ENCODE measurements at regions not wholly inside any gene's neighbourhood (a gene's known extent, or its start where the extent isn't known, plus 50 kb on each side); places are given as distances from the start of the nearest gene placed in this dataset.
"Not testable (repeated sequence)": the region's sequence is repeated elsewhere in the genome, so short reads cannot be mapped to it uniquely, and the experiment has no call there.

DNA sequence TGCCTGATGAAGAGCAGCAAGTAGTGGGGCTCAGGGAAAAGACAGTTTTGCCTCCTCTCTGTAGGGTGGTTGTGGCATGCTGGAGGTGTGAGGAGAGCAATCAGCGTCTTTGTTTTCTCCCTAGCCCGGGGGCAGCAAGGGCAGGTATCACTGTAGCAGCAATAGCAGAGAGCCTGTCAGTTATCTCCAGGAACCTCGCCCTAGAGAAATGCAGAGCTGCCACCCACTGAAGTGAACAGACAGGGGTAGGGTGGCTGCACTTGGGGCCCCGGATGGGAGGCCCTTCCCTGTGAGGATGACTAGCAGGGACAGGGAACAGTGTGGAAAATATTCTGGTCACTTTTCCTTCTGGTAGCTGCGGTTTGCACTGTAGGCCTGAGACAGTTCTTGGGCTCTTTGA is 886.5 kb downstream of the CDH8 start:
- ATAC-seq (ENCODE audit: low read depth): no peak

DNA sequence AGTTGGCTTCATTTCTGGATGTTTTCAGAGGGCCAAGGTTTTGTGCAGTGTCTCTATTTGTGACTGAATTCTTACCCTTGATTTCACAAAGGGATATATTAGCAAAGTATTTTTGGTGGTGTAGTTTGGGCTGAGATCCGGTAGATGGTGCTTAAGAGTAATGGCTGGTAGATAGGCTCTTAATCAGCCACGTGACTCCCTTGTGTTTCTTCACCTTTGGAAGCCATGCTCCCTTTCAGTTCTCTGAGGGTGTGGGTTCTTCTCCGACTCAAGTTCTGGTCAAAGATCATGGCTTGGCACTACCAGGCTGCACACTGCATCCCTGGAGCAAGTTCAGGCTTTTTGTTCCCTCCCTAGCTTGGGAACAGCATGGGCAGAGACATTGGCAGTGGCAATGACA is 887.3 kb downstream of the CDH8 start:
- no peak overlapping the region for H3K27ac Mint-ChIP-seq
- no peaks in the 10 kb centered on the region for H3K27me3 Mint-ChIP-seq
- no peak overlapping the region for H3K4me3 Mint-ChIP-seq
- no peaks in the 10 kb centered on the region for H3K36me3 Mint-ChIP-seq
- H3K9me3 Mint-ChIP-seq: no peaks in the 10 kb centered on the region
- H3K4me1 Mint-ChIP-seq: no peaks in the 10 kb centered on the region
- ATAC-seq (ENCODE audit: low read depth) (no peak), DNase-seq (ENCODE audit: low spot score in 2 of 2) (no peak)

More for the DNA sequence above, 886.5 kb downstream of the CDH8 start:
- Mint-ChIP-seq H3K4me1 (no peaks in the 10 kb centered on the region), H3K4me3 (no peak overlapping the region), H3K27ac (no peak overlapping the region), H3K27me3 (no peaks in the 10 kb centered on the region), H3K9me3 (no peaks in the 10 kb centered on the region), H3K36me3 (no peaks in the 10 kb centered on the region)
- no peak for DNase-seq (ENCODE audit: low spot score in 2 of 2)

DNA sequence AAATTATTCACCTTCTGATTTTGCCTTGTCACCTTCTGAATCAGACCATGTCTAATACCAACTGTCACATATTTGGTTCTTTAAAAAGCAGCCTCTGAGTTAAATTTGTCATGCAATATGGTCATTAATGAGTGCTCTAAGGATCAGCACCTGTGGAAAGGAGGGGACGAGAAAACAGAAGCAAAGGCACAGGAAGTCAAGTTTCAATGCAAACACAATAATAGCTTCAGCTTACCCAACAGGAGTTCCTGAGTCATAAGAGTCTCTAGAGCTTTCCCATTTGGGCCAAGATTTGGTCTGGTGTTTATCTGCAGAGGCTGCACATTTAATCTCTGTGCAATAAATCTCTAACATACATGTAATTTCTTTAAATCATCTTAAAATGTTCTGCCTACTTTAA is 889.8 kb downstream of the CDH8 start:
- Mint-ChIP-seq H3K4me1 (no peaks in the 10 kb centered on the region), H3K36me3 (no peaks in the 10 kb centered on the region), H3K4me3 (no peak overlapping the region), H3K27me3 (no peaks in the 10 kb centered on the region), H3K27ac (no peak overlapping the region), H3K9me3 (peaks cover 5% of the 10 kb centered on the region)
- DNase-seq (ENCODE audit: low spot score in 2 of 2) (no peak), ATAC-seq (ENCODE audit: low read depth) (no peak)

DNA sequence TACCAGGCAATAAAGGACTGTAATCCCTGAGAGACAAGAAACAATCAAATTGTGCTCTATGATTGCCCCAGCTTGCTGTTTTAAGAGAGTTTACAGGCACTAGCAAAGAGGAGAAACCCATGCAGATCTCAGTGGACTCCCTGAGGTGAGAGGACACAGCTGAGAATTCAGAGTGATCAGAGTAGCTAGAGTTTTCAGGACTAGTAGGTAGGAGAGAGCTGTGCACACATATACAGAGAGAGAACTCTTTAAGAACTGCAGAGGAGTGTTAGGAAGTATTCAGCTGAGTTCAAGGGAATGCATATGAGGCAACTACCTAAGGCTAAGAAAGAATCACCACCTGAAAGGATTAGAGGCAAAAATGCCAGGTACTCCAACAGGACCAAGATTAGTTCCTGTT is 904.8 kb downstream of the CDH8 start:
- ATAC-seq (ENCODE audit: low read depth) (no peak), DNase-seq (ENCODE audit: low spot score in 2 of 2) (no peak)
- Mint-ChIP-seq H3K9me3 (peaks cover 2% of the 10 kb centered on the region), H3K27ac (no peak overlapping the region), H3K4me3 (no peak overlapping the region), H3K27me3 (no peaks in the 10 kb centered on the region), H3K36me3 (no peaks in the 10 kb centered on the region), H3K4me1 (no peaks in the 10 kb centered on the region)

DNA sequence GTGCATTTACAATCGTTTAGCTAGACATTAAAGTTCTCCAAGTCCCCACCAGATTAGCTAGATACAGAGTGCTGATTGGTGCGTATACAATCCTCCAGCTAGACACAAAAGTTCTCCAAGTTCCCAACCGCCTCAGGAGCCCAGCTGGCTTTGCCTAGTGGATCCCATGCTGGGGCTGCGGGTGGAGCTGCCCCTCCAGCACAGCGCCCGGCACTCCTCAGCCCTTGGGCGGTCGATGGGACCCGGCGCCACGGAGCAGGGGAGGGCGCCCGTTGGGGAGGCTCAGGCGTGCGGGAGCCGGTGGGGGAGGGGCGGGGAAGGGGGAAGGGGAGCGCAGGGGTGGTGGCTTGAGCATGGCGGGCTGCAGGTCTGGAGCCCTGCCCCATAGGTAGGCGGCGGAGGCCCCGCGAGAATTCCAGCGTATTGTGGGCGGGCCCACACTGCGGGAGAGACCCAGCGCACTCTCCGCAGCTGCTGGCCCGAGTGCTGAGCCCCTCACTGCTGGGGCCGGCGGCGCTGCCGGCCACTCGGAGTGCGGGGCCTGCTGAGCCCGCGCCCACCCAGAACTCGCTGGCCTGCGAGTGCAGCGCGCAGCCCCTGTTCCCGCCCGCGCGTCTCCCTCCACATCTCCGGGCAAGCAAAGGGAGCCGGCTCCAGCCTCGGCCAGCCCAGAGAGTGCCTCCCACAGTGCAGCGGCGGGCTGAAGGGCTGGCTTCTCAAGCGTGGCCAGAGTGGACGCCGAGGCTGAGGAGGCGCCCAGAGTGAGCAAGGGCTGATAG is 907.5 kb downstream of the CDH8 start:
- H3K36me3 Mint-ChIP-seq: no peaks in the 10 kb centered on the region
- peaks cover 4% of the 10 kb centered on the region for H3K9me3 Mint-ChIP-seq
- no peaks in the 10 kb centered on the region for H3K27me3 Mint-ChIP-seq
- no peaks in the 10 kb centered on the region for H3K4me1 Mint-ChIP-seq
- no peak overlapping the region for H3K4me3 Mint-ChIP-seq
- no peak overlapping the region for H3K27ac Mint-ChIP-seq
- ATAC-seq (ENCODE audit: low read depth) (no peak), DNase-seq (ENCODE audit: low spot score in 2 of 2) (no peak)

DNA sequence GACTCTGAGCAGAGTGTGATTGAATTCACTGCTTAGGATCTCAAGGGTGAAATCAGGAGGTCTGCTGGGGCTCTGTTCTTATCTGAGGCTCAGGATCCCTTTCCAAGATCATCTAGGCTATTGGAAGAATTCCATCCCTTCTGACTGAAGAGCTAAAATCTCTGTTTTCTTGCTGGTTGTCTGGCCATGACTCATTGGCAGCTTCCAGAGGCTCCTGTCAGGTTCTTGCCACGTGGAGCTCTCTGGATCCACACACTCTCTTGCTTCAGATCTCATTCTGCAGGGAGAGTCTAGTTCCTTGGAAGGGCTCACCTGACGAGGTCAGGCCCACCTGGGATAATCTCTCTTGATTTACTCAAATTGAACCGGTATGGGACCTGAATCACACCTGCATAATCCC is 930.7 kb downstream of the CDH8 start:
- Mint-ChIP-seq H3K27ac (no peak overlapping the region), H3K9me3 (peaks cover 2% of the 10 kb centered on the region), H3K4me1 (no peaks in the 10 kb centered on the region), H3K27me3 (no peaks in the 10 kb centered on the region), H3K4me3 (no peak overlapping the region), H3K36me3 (no peaks in the 10 kb centered on the region)
- DNase-seq (ENCODE audit: low spot score in 2 of 2): no peak
- no peak for ATAC-seq (ENCODE audit: low read depth)

DNA sequence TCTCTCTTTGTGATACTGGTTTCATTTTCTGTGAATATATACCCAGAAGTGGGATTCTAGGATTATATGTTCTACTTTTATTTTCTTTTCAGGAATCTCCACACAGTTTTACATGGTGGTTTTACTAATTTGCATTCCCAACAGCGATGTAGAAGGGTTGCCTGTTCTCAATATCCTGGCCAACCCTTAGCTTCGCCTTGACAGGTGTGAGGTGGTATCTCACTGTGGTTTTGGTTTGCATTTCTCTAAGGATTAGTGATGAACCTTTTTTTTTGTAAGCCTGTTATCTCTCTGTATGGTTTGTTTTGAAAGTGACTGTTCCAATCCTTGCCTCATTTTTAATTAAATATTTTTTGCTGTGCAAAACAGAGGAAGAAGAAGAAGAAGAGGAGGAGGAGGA is 937.7 kb downstream of the CDH8 start:
- Mint-ChIP-seq H3K4me1 (no peaks in the 10 kb centered on the region), H3K4me3 (no peak overlapping the region), H3K36me3 (no peaks in the 10 kb centered on the region), H3K27ac (no peak overlapping the region), H3K9me3 (peaks cover 7% of the 10 kb centered on the region), H3K27me3 (no peaks in the 10 kb centered on the region)
- DNase-seq (ENCODE audit: low spot score in 2 of 2): no peak
- ATAC-seq (ENCODE audit: low read depth): no peak

DNA sequence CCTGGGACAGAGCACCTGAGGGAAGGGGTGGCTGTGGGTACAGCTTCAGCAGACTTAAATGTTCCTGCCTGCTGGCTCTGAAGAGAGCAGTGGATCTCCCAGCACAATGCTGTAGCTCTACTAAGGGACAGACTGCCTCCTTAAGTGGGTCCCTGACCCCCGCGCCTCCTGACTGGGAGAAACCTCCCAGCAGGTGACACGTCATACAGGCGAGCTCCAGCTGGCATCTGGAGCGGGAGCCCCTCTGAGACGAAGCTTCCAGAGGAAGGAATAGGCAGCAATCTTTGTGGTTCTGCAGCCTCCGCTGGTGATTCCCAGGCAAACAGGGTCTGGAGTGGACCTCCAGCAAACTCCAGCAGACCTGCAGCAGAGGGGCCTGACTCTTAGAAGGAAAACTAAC is 944.9 kb downstream of the CDH8 start:
- H3K27ac Mint-ChIP-seq; H3K4me1 Mint-ChIP-seq; DNase-seq (ENCODE audit: low spot score in 2 of 2); ATAC-seq (ENCODE audit: low read depth); H3K36me3 Mint-ChIP-seq; H3K4me3 Mint-ChIP-seq; H3K27me3 Mint-ChIP-seq: not testable (repeated sequence)
- H3K9me3 Mint-ChIP-seq: peaks cover 15% of the 10 kb centered on the region

DNA sequence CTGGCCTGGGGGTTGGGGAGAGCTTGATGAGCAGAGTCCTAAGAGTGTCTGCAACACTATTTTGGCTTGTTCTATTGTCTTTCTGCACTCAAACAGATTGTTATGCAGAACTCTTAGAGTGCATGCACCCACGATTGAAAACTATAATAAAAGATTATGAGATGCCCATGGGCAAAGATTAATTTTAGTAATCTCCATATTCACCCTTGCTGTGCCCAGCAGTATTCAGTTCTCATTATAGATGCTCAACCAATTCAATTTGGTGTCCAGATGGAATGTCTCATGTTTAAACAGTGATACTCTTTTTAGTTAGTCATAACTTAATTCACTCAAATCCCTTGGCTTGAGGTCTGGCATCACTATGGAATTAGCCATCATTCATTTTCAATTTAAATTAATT is 952.5 kb downstream of the CDH8 start:
- no peak overlapping the region for H3K27ac Mint-ChIP-seq
- H3K9me3 Mint-ChIP-seq: no peaks in the 10 kb centered on the region
- H3K4me1 Mint-ChIP-seq: no peaks in the 10 kb centered on the region
- no peaks in the 10 kb centered on the region for H3K27me3 Mint-ChIP-seq
- DNase-seq (ENCODE audit: low spot score in 2 of 2) (no peak), ATAC-seq (ENCODE audit: low read depth) (no peak)
- H3K36me3 Mint-ChIP-seq: no peaks in the 10 kb centered on the region
- no peak overlapping the region for H3K4me3 Mint-ChIP-seq

DNA sequence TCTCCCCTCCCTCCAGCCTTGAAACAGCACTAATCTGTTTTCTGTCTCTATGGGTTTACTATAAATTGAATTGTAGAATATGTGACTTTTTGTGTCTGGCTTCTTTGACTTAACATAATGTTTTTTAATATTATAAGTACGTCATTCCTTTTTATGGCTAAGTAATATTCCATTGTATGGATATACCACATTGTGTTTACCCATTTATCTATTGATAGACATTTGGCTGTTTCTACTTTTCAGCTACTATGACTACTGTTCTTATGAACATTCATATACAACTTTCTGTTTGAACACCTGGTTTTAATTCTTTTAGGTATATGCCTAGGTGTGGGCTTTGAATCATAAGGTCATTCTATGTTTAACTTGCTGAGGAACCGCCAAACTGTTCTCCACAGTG is 961.9 kb downstream of the CDH8 start:
- Mint-ChIP-seq H3K27ac (no peak overlapping the region), H3K9me3 (peaks cover 4% of the 10 kb centered on the region), H3K4me1 (no peaks in the 10 kb centered on the region), H3K27me3 (no peaks in the 10 kb centered on the region), H3K36me3 (no peaks in the 10 kb centered on the region), H3K4me3 (no peak overlapping the region)
- DNase-seq (ENCODE audit: low spot score in 2 of 2): no peak
- no peak for ATAC-seq (ENCODE audit: low read depth)

DNA sequence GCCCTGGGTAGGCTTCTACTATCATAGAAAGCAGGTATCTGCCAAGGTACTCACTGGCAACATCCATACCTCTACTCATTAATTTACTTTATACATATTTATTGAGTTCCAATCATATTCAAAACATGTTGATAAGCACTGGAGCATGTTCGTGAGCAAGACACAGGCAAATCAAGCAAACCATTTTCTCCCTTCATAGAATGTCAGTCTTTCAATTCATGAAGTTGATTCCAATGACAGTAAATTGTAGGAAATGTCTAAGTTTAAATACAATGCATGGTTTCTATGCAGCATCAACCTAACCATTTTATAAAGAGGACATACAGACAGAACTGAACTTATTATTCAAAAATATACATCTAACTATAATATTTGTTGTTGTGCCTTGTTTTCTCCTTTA is 978.6 kb downstream of the CDH8 start:
- H3K4me1 Mint-ChIP-seq: no peaks in the 10 kb centered on the region
- H3K9me3 Mint-ChIP-seq: peaks cover 4% of the 10 kb centered on the region
- ATAC-seq (ENCODE audit: low read depth) (no peak), DNase-seq (ENCODE audit: low spot score in 2 of 2) (no peak)
- H3K36me3 Mint-ChIP-seq: no peaks in the 10 kb centered on the region
- no peak overlapping the region for H3K4me3 Mint-ChIP-seq
- H3K27ac Mint-ChIP-seq: no peak overlapping the region
- H3K27me3 Mint-ChIP-seq: no peaks in the 10 kb centered on the region

DNA sequence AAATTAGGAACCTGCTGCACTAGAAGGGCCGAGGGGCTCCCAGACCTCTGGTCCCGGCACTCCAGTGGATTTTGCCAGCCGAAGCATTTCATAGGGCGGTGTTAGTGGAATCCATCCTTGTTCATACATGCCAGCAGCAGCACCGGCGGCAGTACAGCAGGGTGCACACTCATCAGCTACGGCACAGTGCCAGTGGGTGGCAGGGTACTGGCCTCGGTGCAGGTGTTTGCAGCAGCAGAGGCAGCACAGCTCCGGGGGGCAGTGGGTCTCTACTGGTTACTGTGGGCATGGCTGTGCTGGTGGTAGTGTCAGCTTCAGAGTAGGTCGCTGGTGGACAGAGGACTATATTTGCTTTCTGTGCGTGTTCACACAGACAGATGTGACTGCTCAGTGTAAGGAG is 985.7 kb downstream of the CDH8 start:
- H3K27ac Mint-ChIP-seq: no peak overlapping the region
- DNase-seq (ENCODE audit: low spot score in 2 of 2) (no peak), ATAC-seq (ENCODE audit: low read depth) (no peak)
- H3K36me3 Mint-ChIP-seq: no peaks in the 10 kb centered on the region
- peaks cover 8% of the 10 kb centered on the region for H3K9me3 Mint-ChIP-seq
- H3K4me1 Mint-ChIP-seq: no peaks in the 10 kb centered on the region
- no peak overlapping the region for H3K4me3 Mint-ChIP-seq
- H3K27me3 Mint-ChIP-seq: no peaks in the 10 kb centered on the region

DNA sequence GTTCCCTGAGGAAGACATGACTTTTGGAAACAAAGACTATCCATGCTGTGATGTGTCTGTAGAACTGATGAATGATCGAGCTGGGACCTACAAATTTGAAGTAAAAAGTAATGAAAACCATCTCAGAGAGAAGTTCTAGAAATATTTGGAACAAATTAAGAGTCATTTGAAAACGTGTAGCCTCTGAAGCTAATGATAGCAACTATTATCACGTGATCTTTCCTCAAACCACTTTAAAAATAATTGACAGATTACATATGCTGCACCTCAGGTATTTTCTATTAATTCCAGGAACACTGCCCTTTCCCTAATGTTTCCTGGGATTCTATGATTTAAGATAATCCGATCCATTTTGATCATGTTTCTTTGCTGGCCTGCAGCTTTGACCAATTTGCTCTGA is 990.3 kb downstream of the CDH8 start:
- Mint-ChIP-seq H3K27ac (no peak overlapping the region), H3K4me1 (no peaks in the 10 kb centered on the region), H3K36me3 (no peaks in the 10 kb centered on the region), H3K4me3 (no peak overlapping the region), H3K9me3 (peaks cover 5% of the 10 kb centered on the region), H3K27me3 (no peaks in the 10 kb centered on the region)
- ATAC-seq (ENCODE audit: low read depth) (no peak), DNase-seq (ENCODE audit: low spot score in 2 of 2) (no peak)

DNA sequence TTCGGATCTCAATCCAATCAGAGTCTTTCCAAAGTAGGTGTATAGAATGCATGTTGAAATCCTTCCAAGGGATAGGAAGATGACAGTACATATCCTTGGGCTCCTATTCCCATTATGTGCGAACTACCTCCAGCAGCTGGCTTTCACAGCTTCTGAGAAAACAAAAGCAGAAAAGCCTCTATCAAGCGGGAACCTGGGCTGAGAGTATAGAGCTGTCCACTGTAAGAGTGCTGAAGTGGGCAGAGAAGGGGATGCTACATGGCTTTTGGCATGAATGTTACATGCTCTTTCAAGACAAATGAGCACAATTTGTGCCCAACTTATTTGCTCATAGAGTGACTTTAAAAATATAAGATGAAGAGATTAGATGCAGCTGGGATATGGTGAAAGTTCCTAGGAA is 993.5 kb downstream of the CDH8 start:
- ATAC-seq (ENCODE audit: low read depth) (no peak), DNase-seq (ENCODE audit: low spot score in 2 of 2) (no peak)
- no peaks in the 10 kb centered on the region for H3K36me3 Mint-ChIP-seq
- H3K4me1 Mint-ChIP-seq: no peaks in the 10 kb centered on the region
- no peak overlapping the region for H3K27ac Mint-ChIP-seq
- no peak overlapping the region for H3K4me3 Mint-ChIP-seq
- H3K9me3 Mint-ChIP-seq: no peaks in the 10 kb centered on the region
- H3K27me3 Mint-ChIP-seq: no peaks in the 10 kb centered on the region

DNA sequence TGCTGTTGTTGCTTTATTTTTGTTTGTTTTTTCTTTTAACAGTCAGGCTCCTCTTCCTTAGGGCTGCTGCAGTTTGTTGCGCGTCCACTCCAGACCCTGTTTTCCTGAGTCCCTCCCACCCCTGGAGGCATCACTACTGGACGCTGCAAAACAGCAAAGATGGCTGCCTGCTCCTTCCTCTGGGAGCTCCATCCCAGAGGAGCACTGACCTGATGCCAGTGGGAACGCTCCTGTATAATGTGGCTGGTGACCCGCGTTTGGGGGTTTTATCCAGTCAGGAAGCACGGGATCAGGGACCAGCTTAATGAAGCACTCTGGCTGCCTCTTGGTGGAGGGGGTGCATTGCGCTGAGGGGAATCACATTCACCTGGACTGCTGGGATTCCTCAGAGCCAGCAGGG is 1005.6 kb downstream of the CDH8 start:
- peaks cover 5% of the 10 kb centered on the region for H3K9me3 Mint-ChIP-seq
- no peak for DNase-seq (ENCODE audit: low spot score in 2 of 2)
- no peak for ATAC-seq (ENCODE audit: low read depth)
- no peaks in the 10 kb centered on the region for H3K4me1 Mint-ChIP-seq
- no peaks in the 10 kb centered on the region for H3K36me3 Mint-ChIP-seq
- H3K27me3 Mint-ChIP-seq: no peaks in the 10 kb centered on the region
- H3K27ac Mint-ChIP-seq: no peak overlapping the region
- no peak overlapping the region for H3K4me3 Mint-ChIP-seq

Data from memory B cell (primary cell).